Right ventricle myocardium superior (tissue), 1 donor: ENCODE measurements at regions not wholly inside any gene's neighbourhood (a gene's known extent, or its start where the extent isn't known, plus 50 kb on each side); places are given as distances from the start of the nearest gene placed in this dataset.
"Not testable (repeated sequence)": the region's sequence is repeated elsewhere in the genome, so short reads cannot be mapped to it uniquely, and the experiment has no call there.

Source experiments
- ATAC-seq: fragments of 200-7000 bp; cut with Tn5 transposase; one replicate; pipeline ENCODE4 v1.9.1; 2020; ENCODE audit warnings: mild to moderate bottlenecking; ENCODE audit not compliant: poor library complexity
- DNase-seq: peaks from one replicate; pipeline ENCODE4 v3.0.0-alpha.2; 2020
- intact Hi-C: fragments of 100-400 bp; cut with DNase I; formaldehyde crosslinking; loops from one replicate; pipeline ENCODE4 v1.11.2; 2022
- microRNA-seq: library from miRNA; unstranded; fragments of <30 nt; microRNA quantifications from one replicate; pipeline ENCODE4 v1.2.0, GENCODE V29; 2020
- donor health status: DM: no; HTN: yes; CAD: no; lungs with severe emphysema.

DNA sequence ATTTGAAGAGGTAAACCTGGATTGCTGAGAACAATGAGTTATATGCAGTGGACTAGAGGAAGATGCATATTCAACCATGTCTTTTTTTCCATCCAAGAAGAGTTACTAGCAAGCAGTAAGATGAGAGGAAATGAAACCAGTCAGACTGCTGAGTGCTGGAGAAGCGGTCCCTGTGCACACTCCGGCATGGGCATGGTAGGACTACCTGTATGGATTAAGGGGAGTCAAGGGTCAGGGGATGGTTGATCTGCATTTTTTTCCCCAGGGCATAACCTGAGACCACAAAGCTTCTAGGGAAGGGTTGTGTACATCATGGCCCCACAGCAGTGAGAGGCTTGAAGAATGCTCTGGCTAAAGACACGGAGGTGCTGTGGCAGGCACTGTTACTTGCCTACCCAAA is 76.6 kb upstream of the ZNF169 start:
- intact Hi-C loops, result no loop called here
- DNase-seq, result no peak
- ATAC-seq, result peak; percentile 28

GRCh38 chr9:94183240-94183999 is 75.7 kb upstream of the ZNF169 start:
- intact Hi-C loops, result no loop called here
- ATAC-seq (no peak), DNase-seq (no peak)

GRCh38 chr9:94188246-94188645 is 70.9 kb upstream of the ZNF169 start:
- intact Hi-C loops, result no loop called here
- DNase-seq (no peak), ATAC-seq (no peak)

GRCh38 chr9:94191706-94192105 is 67.4 kb upstream of the ZNF169 start:
- intact Hi-C loops, result loop anchor here (10.0 kb wide), 1 partner anchor 127 kb away; no protein-coding TSS in a partner anchor
- not testable (repeated sequence) for DNase-seq, ATAC-seq

DNA sequence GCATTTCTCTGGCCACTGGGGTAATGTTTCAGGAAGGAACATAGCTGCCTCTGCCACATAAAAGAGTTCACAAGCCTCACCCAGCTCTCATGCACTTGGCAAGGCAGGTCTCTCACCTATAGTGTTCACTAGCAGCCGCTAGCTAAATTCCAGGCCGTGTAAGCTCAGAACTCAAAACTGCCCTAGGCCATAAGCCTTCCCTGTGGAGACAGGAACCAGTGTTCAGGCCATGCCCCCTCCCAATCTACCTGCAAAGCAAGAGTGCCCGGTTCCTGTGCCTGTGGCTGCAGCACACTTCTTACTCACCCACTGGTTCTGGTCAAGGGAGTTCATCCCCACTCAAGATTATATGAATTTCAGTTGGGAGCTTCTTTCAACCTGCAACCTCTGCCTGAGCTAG is 60.7 kb upstream of the ZNF169 start:
- no peak for ATAC-seq
- DNase-seq, result no peak
- intact Hi-C loops, result loop anchor here (10.0 kb wide), 1 partner anchor 134 kb away; no protein-coding TSS in a partner anchor

DNA sequence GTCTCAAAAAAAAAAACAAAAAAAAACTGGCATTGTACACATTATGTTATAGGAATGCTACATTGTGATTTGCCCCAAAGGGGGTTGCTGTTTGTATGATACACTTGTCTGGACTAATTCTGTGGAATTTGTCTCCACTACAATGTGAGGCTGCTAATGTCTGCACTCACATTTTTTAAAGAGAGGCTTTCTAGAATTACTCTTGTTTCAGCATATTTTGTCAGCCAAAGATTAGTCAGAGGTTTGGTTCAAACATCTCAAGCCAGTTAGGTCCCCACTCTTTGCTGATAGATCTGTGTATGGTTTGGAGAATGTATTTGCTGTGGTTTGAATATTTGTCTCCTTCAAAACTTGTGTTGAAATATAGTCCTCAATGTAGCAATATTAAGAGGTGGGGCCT is 59.3 kb upstream of the ZNF169 start:
- intact Hi-C loops, result loop anchor here (10.0 kb wide), 1 partner anchor 135 kb away; no protein-coding TSS in a partner anchor
- ATAC-seq (no peak), DNase-seq (no peak)

DNA sequence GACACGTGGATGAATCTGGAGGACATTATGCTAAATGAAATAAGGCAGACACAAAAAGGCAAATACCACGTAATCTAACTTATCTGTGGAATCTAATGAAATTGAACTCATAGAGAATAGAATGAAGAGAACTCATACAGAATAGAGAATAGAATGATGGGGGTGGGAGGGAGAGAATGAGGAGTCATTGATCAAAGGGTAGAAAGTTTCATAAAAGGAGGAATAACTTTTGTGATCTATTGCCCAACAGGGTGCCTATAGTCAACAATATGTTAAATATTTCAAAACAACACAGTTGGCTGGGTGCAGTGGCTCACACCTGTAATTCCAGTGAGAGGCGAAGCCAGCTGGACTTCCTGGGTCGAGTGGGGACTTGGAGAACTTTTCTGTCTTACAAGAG is 54.9 kb upstream of the ZNF169 start:
- no peak for ATAC-seq
- intact Hi-C loops, result no loop called here
- DNase-seq, result no peak

- ATAC-seq (no peak), DNase-seq (no peak)
- intact Hi-C loops, result no loop called here
Measured at GRCh38 chr9:94207781-94208180, 51.3 kb upstream of the ZNF169 start.

Small RNA genes in the stretch of these regions (microRNA-seq; reads per million reads assigned to microRNA genes)
- 131 reads per million, percentile 55 among the genes with 10 or more reads in this experiment for gene MIRLET7A1
- gene MIRLET7D, result 3,959 reads per million, percentile 91 among the genes with 10 or more reads in this experiment
- 132 reads per million, percentile 56 among the genes with 10 or more reads in this experiment for gene MIRLET7F1
